Lower leg skin (tissue), 3 donors: ENCODE measurements at regions not wholly inside any gene's neighbourhood (a gene's known extent, or its start where the extent isn't known, plus 50 kb on each side); places are given as distances from the start of the nearest gene placed in this dataset.

ENCODE experiments used
- POLR2A ChIP-seq, 2 donors: fragments of 450-650 bp; IDR thresholded peaks; one replicate each; pipeline ENCODE4 v1.6.1; 2016 to 2017; ENCODE audit warnings: antibody characterized with exemption in 2 of 2, mild to moderate bottlenecking in 1 of 2, moderate library complexity in 1 of 2
- TF ChIP-seq, protein P1 (sequence below), 3 donors: fragments of 450-650 bp; IDR thresholded peaks; one replicate each; pipeline ENCODE4 v1.5.1; 2016; ENCODE audit warnings: antibody characterized with exemption in 3 of 3, mild to moderate bottlenecking in 3 of 3, moderate library complexity in 2 of 3

DNA sequence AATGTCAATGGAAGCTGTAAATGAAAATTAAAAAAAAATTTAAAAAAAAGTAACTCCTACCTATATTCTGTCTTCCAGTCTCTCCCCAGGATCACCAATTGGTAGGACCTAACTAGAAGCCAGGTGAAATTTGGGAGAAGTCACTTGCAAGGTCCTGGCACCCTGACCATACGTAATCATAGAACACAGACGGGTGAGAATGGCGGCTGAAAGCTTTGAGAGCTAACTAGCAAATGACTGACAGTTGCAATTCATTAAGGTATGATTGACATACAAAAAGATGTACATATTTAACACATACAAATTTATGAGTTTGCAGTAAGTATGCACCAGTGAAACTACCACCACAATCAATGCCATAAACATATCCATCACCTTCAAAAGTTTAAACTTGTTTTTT is 372.7 kb upstream of the PSMD7 start:
- TF ChIP-seq, protein P1, sequence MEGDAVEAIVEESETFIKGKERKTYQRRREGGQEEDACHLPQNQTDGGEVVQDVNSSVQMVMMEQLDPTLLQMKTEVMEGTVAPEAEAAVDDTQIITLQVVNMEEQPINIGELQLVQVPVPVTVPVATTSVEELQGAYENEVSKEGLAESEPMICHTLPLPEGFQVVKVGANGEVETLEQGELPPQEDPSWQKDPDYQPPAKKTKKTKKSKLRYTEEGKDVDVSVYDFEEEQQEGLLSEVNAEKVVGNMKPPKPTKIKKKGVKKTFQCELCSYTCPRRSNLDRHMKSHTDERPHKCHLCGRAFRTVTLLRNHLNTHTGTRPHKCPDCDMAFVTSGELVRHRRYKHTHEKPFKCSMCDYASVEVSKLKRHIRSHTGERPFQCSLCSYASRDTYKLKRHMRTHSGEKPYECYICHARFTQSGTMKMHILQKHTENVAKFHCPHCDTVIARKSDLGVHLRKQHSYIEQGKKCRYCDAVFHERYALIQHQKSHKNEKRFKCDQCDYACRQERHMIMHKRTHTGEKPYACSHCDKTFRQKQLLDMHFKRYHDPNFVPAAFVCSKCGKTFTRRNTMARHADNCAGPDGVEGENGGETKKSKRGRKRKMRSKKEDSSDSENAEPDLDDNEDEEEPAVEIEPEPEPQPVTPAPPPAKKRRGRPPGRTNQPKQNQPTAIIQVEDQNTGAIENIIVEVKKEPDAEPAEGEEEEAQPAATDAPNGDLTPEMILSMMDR (IDR thresholded peaks at IDR 0.05), result no peak
- TF ChIP-seq POLR2A (IDR thresholded peaks at IDR 0.05), result no peak
